ENCODE measurements at regions not wholly inside any gene's neighbourhood (a gene's known extent, or its start where the extent isn't known, plus 50 kb on each side); places are given as distances from the start of the nearest gene placed in this dataset.

- Histone ChIP-seq H4K20me1 (replicated peaks; ENCODE audit: insufficient read depth) (no peaks in the 10 kb centered on the region), H3K4me3 (no peak overlapping the region), H3K27me3 (ENCODE audit: insufficient read depth) (no peaks in the 10 kb centered on the region), H3K4me1 (ENCODE audit: insufficient read depth) (no peaks in the 10 kb centered on the region), H3K27ac (ENCODE audit: low read depth) (no peak overlapping the region), H3F3A (replicated peaks; ENCODE audit: low read depth) (no peaks in the 10 kb centered on the region), H2AFZ (no peak overlapping the region), H3K4me2 (no peak overlapping the region), H3K9me2 (ENCODE audit: insufficient read depth) (no peaks in the 10 kb centered on the region), H3K36me3 (ENCODE audit: insufficient read depth) (no peaks in the 10 kb centered on the region), H3K79me2 (replicated peaks; ENCODE audit: insufficient read depth) (no peaks in the 10 kb centered on the region)
- ATAC-seq (peak; percentile 82), DNase-seq (ENCODE audit: low spot score) (peak; percentile 75)
- peaks cover 2% of the 10 kb centered on the region for H3K27me3 Mint-ChIP-seq (ENCODE audit: insufficient read depth, low read depth, poor library complexity)
- H3K27ac Mint-ChIP-seq: no peak overlapping the region
- TF ChIP-seq STAT1 (IDR thresholded peaks at IDR 0.05; ENCODE audit: unreplicated experiment) (no peak), POLR2AphosphoS5 (IDR thresholded peaks at IDR 0.05; ENCODE audit: low read depth) (no peak)
- TF ChIP-seq, protein P1, sequence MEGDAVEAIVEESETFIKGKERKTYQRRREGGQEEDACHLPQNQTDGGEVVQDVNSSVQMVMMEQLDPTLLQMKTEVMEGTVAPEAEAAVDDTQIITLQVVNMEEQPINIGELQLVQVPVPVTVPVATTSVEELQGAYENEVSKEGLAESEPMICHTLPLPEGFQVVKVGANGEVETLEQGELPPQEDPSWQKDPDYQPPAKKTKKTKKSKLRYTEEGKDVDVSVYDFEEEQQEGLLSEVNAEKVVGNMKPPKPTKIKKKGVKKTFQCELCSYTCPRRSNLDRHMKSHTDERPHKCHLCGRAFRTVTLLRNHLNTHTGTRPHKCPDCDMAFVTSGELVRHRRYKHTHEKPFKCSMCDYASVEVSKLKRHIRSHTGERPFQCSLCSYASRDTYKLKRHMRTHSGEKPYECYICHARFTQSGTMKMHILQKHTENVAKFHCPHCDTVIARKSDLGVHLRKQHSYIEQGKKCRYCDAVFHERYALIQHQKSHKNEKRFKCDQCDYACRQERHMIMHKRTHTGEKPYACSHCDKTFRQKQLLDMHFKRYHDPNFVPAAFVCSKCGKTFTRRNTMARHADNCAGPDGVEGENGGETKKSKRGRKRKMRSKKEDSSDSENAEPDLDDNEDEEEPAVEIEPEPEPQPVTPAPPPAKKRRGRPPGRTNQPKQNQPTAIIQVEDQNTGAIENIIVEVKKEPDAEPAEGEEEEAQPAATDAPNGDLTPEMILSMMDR (conservative IDR thresholded peaks at IDR 0.05; ENCODE audit: low read depth in 2 of 2): peak; percentile 66 to 76
- no peaks in the 10 kb centered on the region for H3K36me3 Mint-ChIP-seq (ENCODE audit: low read depth)
- H3K4me1 Mint-ChIP-seq: no peaks in the 10 kb centered on the region
- no peak overlapping the region for H3K4me3 Mint-ChIP-seq
- peaks cover 8% of the 10 kb centered on the region; the same call in 1 of the 3 replicates for H3K9me3 Mint-ChIP-seq
These were observed 306.5 kb upstream of the TNP1 start for GRCh38 chr2:217166241-217166850.

- H2AFZ ChIP-seq: no peak overlapping the region
- no peak overlapping the region for H3K4me3 ChIP-seq
- H4K20me1 ChIP-seq (replicated peaks; ENCODE audit: insufficient read depth): no peaks in the 10 kb centered on the region
- Mint-ChIP-seq H3K27me3 (ENCODE audit: insufficient read depth, low read depth, poor library complexity) (peaks cover 2% of the 10 kb centered on the region), H3K4me3 (no peak overlapping the region), H3K9me3 (peaks cover 5% of the 10 kb centered on the region; the same call in 1 of the 3 replicates), H3K27ac (no peak overlapping the region), H3K4me1 (no peaks in the 10 kb centered on the region), H3K36me3 (ENCODE audit: low read depth) (no peaks in the 10 kb centered on the region)
- no peak overlapping the region for H3K4me2 ChIP-seq
- no peak overlapping the region for H3K27ac ChIP-seq (ENCODE audit: low read depth)
- H3K9me2 ChIP-seq (ENCODE audit: insufficient read depth): no peaks in the 10 kb centered on the region
- H3K79me2 ChIP-seq (replicated peaks; ENCODE audit: insufficient read depth): no peaks in the 10 kb centered on the region
- no peaks in the 10 kb centered on the region for H3F3A ChIP-seq (replicated peaks; ENCODE audit: low read depth)
- H3K4me1 ChIP-seq (ENCODE audit: insufficient read depth): no peaks in the 10 kb centered on the region
- DNase-seq (ENCODE audit: low spot score) (no peak), ATAC-seq (no peak)
- no peaks in the 10 kb centered on the region for H3K27me3 ChIP-seq (ENCODE audit: insufficient read depth)
- H3K36me3 ChIP-seq (ENCODE audit: insufficient read depth): no peaks in the 10 kb centered on the region
- TF ChIP-seq REST (IDR thresholded peaks at IDR 0.05; ENCODE audit: unreplicated experiment): no peak
- no peak for TF ChIP-seq ZNF331 (CRISPR knock-in tag; IDR thresholded peaks at IDR 0.05; ENCODE audit: low read depth)
- no peak for TF ChIP-seq EZH2phosphoT487 (IDR thresholded peaks at IDR 0.05; ENCODE audit: unreplicated experiment)
- no peak for TF ChIP-seq STAT1 (IDR thresholded peaks at IDR 0.05; ENCODE audit: unreplicated experiment)
- no peak for TF ChIP-seq ZNF462 (CRISPR knock-in tag; IDR thresholded peaks at IDR 0.05)
These were observed 305.7 kb upstream of the TNP1 start for GRCh38 chr2:217165547-217165946.
